ENCODE measurements at regions not wholly inside any gene's neighbourhood (a gene's known extent, or its start where the extent isn't known, plus 50 kb on each side); places are given as distances from the start of the nearest gene placed in this dataset.
A peak's percentile ranks its signal among the peaks of the same experiment; 100 is the strongest.
"Not testable (repeated sequence)": the region's sequence is repeated elsewhere in the genome, so short reads cannot be mapped to it uniquely, and the experiment has no call there.

- DNase-seq: not testable (repeated sequence)
These were observed 65.0 kb upstream of the ARRDC3 start for GRCh38 chr5:91448079-91448478.

DNA sequence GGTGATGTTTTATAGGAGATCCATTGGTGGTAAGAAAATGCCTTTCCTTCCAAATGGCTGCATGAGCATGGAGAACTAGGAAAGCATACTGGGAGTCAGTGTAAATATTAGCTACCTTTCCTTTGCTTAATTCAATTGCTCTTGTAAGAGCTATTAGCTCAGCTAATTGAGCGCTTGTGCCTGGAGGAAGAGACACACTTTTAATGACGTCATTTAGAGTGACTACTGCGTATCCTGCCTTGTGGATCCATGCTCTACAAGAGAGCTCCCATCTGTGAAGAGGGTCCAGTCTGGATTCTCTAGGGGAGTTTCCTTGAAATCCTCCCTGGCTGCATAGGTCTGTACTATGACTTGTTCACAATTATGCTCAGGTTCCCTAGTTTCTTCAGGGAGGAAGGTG is 63.8 kb upstream of the ARRDC3 start:
- not testable (repeated sequence) for DNase-seq

DNA sequence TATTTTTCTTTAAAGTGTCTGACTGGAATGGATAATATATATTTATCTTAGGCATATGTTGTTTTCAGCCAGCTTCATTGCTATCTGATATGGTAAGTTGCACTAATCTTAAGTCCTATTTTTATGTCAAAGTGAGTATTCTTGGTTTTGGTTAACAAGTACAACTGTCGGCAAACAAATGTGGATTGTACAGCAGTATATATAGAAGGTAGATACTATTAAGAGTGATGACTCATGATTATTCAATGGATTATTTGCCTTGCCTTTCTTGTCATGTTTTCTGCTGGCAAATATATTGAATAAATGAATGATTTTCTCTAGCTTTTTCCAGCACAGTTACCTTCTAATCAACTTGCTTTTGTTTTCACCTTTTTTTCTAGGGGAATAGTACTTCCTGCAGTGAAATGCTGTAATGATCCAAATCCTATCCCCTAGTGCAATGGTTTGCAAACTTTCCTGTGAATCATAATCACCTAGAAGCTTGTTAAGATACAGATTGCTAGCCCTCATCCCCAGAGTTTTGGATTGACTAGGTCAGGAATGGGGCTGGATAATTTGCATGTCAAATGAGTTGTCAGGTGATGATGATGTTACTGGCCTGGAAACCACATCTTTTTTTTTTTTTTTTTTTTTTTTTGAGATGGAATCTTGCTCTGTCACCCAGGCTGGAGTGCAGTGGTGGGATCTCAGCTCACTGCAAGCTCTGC is 60.8 kb upstream of the ARRDC3 start:
- peak; percentile 27 to 67 (median 37) for DNase-seq

- no peak for DNase-seq
These were observed 59.9 kb upstream of the ARRDC3 start for GRCh38 chr5:91443023-91443422.

DNA sequence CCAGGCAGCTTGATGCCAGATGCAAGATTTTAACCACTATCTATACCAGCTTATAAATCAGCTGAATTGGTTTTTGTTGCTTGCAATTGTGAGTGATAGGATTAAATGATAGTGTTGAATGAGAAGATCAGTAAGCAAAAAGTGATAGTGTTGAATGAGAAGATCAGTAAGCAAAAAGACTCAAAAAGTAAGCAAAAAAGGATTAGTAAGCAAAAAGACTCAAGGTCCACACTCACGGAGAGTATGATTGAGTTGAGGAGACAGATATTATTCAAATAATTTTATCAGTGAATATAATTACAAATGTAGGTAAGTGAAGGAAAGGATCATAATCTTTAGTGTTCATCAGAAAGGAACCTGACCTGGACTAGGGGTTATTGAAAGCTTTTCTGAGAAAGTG is 58.0 kb upstream of the ARRDC3 start:
- no peak for DNase-seq

DNA sequence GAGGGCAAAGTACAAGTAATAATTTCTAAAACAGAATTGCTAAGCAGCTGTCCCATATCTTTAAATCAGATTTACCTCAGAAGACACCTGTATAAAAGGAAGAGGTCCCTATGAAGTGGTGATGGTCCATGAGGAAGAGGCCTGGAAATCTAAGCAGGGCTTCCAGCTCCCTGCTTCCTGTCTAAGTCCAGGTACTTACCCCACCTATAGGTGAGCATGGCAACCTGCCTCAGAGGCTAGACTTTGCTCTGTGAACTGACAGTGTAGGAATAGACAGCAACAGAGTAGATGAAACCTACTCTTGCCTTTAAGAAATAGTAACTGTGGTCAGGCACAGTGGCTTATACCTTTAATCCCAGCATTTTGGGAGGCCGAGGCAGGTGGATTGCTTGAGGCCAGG is 55.8 kb upstream of the ARRDC3 start:
- no peak for DNase-seq

DNA sequence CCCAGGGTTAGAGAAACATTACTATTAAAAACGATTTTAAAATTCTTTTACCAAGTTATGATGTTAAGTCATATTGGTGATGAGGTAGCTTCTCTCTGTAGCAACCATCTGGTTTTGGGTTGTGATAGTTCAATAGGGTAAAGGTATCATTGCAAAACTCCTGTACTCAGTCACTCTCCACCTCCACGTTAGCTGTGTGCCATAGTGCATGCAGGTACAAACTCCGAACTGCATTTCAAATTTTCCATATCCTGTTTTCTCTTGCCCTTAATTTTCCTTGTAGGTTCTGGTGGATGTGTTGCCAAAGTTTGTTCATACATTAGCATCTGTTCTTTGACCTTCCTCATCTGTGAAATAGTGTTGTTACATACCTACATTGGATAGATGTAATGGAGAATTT is 53.1 kb upstream of the ARRDC3 start:
- DNase-seq: no peak

DNA sequence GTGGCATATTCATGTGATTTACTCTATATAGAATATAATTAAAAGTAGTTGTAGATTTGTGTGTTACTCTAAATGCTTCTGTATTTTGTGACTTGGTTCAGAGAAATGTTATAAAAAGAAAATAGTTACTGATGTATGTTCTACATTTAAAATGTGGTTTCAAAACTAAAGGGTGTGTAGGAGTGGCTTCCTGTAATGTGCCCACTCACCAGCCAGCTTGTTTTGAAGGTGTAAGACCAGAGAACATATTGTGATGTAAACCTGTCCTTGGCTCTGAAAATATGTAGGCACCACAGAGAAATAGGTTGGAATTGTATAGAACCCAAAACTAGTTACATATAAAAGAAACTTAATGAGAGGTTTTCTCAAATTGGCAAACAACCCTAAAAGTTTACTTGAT is 51.2 kb upstream of the ARRDC3 start:
- DNase-seq: peak; percentile 24 to 56 (median 45)

DNA sequence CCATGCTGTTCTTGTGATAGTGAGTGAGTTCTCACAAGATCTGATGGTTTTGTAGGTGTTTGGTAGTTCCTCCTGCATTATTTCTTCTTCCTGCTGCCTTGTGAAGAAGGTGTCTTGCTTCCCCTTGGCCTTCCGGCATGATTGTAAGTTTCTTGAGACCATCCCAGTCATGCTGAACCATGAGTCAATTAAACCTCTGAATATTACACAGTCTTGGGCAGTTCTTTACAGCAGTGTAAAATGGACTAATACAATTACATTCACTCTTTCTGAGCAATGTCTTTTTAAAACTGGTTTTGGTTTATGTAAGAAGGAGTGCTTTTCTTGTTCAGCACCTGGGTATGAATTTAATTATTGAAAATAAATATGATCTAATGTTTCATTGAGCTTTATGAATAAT is 50.7 kb upstream of the ARRDC3 start:
- DNase-seq: no peak

Data from suppressor macrophage treated with lipopolysaccharide for 1 hour (primary cell).